GM10266 (cell line): ENCODE measurements at regions not wholly inside any gene's neighbourhood (a gene's known extent, or its start where the extent isn't known, plus 50 kb on each side); places are given as distances from the start of the nearest gene placed in this dataset.

Source experiments
- DNase-seq: peaks from one replicate; pipeline ENCODE4 v3.0.0; 2012; ENCODE audit errors: extremely low spot score
- CTCF ChIP-seq: IDR thresholded peaks from 2 replicates; pipeline ENCODE4 v1.5.1; 2012; ENCODE audit warnings: mild to moderate bottlenecking, low read depth; ENCODE audit not compliant: control insufficient read depth, insufficient read depth; ENCODE audit errors: missing control alignments

GRCh38 chr2:199677881-199678280 is 173.1 kb downstream of the FTCDNL1 start:
- no peak for TF ChIP-seq CTCF
- DNase-seq: no peak

- no peak for DNase-seq
- TF ChIP-seq CTCF: no peak
Measured at GRCh38 chr2:199668645-199669044, 182.3 kb downstream of the FTCDNL1 start.

- DNase-seq: peak; percentile 47
- TF ChIP-seq CTCF: no peak
Measured at GRCh38 chr2:199663157-199663556, 187.8 kb downstream of the FTCDNL1 start.

- TF ChIP-seq CTCF: no peak
- no peak for DNase-seq
Measured at GRCh38 chr2:199662255-199662654, 188.7 kb downstream of the FTCDNL1 start.

- no peak for TF ChIP-seq CTCF
- no peak for DNase-seq
Measured at GRCh38 chr2:199660167-199660566, 190.8 kb downstream of the FTCDNL1 start.

GRCh38 chr2:199659207-199659606 is 191.8 kb downstream of the FTCDNL1 start:
- DNase-seq: no peak
- no peak for TF ChIP-seq CTCF

GRCh38 chr2:199646439-199646838 is 188.7 kb upstream of the SATB2 start:
- TF ChIP-seq CTCF: no peak
- peak; percentile 35 for DNase-seq

- DNase-seq: no peak
- no peak for TF ChIP-seq CTCF
Measured at GRCh38 chr2:199631129-199631528, 173.4 kb upstream of the SATB2 start.
